ENCODE measurements at regions not wholly inside any gene's neighbourhood (a gene's known extent, or its start where the extent isn't known, plus 50 kb on each side); places are given as distances from the start of the nearest gene placed in this dataset.
"Not testable (repeated sequence)": the region's sequence is repeated elsewhere in the genome, so short reads cannot be mapped to it uniquely, and the experiment has no call there.

DNA sequence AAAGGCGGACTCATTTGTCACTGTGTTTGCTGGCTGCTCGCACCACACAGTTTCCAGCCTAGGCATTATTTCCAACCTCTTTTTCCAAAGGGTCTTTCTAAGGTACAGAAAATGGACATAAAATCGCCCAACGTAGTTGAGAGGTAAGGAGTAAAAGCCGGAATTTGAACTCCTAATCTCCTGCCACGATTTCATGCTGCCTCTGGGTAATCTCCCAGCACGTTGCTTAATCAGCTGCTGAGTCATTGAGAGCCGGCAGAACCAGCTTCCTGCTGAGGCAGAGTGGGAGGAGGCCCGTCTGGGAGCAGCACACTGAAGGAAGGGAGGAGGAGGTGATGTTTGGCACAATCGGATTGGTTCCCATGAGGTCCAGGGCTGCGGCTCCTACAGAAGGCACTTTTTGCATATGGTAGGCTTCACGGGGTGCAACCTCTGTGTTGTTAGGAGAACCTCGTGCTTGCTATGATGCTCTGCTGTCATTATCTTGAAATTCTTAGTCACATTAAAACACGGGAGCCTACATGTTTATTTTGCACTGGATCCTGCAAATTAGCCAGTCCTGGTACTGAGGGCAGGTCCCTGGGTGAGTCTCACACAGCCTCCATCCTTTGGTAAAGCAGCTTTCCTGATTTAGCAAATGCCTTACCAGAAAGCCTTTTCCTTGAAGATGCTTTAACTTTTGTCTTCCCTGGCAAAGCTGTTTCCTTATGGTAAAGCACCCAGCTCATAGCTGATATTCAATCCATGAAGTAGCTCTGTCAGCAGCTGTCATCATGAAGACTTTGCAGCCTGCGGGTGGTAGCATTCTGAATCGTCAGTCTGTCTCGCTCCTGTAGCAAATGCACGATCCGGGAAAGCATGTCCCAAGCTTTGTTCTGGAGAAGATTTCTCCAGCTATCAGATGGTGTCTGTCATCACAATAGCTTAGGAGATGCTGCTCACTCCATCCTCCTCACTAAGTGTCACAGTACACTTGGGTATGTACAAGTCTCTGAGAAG is 191.6 kb upstream of the MSX2 start:
- H3K27me3 Mint-ChIP-seq: no peaks in the 10 kb centered on the region

DNA sequence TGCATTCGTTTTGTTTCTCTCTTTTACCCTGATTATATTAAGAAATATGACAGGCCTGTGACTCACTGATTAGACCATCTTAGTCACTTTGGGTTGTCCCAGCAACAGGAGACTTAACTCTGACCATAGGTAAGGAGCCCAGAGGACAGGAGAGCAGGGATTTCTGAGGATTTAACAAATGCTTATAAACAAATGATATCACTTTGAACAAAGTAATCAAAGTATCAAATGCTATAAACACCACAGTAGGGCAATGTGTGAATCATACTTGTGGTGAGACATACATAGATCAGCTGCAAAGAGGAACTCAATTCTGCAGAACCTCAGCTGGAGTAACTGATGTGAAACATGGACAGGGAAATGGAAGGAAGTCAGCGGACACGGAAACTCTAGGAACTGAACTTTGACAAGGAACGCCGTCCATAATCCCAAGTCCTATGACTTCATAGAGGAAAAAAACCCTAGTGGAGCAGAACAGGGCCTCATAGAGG is 190.6 kb upstream of the MSX2 start:
- H3K4me1 Mint-ChIP-seq (ENCODE audit: low read depth in 2 of 2): no peaks in the 10 kb centered on the region
- H3K9me3 Mint-ChIP-seq: peaks cover 0 to 10% of the 10 kb centered on the region in 2 donors
- H3K27ac Mint-ChIP-seq: no peak overlapping the region
- DNase-seq (no peak), ATAC-seq (replicated peaks) (no peak)
- no peaks in the 10 kb centered on the region for H3K36me3 Mint-ChIP-seq (ENCODE audit: insufficient read depth)
- H3K27me3 Mint-ChIP-seq: no peaks in the 10 kb centered on the region
- no peak overlapping the region for H3K4me3 Mint-ChIP-seq

More for the DNA sequence above, 191.6 kb upstream of the MSX2 start:
- no peak for DNase-seq
- H3K4me3 Mint-ChIP-seq: no peak overlapping the region
- no peak overlapping the region for H3K27ac Mint-ChIP-seq
- H3K36me3 Mint-ChIP-seq (ENCODE audit: insufficient read depth): no peaks in the 10 kb centered on the region
- H3K4me1 Mint-ChIP-seq (ENCODE audit: low read depth in 2 of 2): no peaks in the 10 kb centered on the region
- no peak for ATAC-seq (replicated peaks)
- H3K9me3 Mint-ChIP-seq: peaks cover 0 to 10% of the 10 kb centered on the region in 2 donors

DNA sequence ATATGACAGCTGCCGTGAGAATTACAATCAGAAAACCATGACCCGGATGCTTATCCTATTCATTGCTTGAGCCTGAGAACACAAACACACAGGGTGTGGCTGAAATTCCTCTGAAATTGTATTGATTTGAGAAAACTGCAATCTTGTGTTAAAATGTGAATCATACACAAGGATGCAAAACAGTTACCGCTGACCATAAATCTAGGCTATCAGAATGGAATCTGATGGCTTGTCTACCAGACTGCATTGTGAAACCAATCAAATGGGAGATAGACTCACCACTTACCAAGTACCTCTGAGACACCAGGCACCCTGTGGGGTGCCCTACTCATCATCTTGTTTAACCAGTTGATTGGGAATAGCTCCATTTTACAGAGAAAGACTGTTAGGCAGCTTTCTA is 188.7 kb upstream of the MSX2 start:
- no peak for DNase-seq
- ATAC-seq (replicated peaks): no peak
- H3K4me1 Mint-ChIP-seq (ENCODE audit: low read depth in 2 of 2): no peaks in the 10 kb centered on the region

DNA sequence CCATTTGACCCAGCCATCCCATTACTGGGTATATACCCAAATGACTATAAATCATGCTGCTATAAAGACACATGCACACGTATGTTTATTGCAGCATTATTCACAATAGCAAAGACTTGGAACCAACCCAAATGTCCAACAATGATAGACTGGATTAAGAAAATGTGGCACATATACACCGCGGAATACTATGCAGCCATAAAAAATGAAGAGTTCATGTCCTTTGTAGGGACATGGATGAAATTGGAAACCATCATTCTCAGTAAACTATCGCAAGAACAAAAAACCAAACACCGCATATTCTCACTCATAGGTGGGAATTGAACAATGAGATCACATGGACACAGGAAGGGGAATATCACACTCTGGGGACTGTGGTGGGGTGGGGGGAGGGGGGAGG is 184.6 kb upstream of the MSX2 start:
- H3K36me3 Mint-ChIP-seq (ENCODE audit: insufficient read depth); ATAC-seq (replicated peaks); H3K9me3 Mint-ChIP-seq; H3K4me3 Mint-ChIP-seq; H3K27ac Mint-ChIP-seq; DNase-seq; H3K4me1 Mint-ChIP-seq (ENCODE audit: low read depth in 2 of 2); H3K27me3 Mint-ChIP-seq: not testable (repeated sequence)

More for the DNA sequence above, 188.7 kb upstream of the MSX2 start:
- Mint-ChIP-seq H3K27ac (no peak overlapping the region), H3K27me3 (no peaks in the 10 kb centered on the region), H3K36me3 (ENCODE audit: insufficient read depth) (no peaks in the 10 kb centered on the region), H3K4me3 (no peak overlapping the region), H3K9me3 (peaks cover 0 to 4% of the 10 kb centered on the region in 2 donors)

DNA sequence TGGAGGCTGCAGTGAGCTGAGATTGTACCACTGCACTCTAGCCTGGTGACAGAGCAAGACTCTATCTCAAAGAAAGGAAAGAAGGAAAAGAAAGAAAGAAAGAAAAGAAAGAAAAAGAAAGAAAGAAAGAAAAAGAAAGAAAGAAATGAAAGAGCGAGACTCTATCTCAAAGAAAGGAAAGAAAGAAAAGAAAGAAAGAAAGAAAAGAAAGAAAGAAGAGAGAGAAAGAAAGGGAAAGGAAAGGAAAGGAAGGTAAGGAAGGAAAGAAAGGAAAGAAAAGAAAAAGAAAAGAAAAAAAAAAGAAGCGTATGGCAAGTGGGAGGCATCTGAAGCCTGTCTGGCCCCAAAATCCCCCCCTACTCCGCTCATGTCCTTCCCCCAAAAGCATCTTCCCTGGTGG is 182.3 kb upstream of the MSX2 start:
- Mint-ChIP-seq H3K36me3 (ENCODE audit: insufficient read depth) (no peaks in the 10 kb centered on the region), H3K9me3 (no peaks in the 10 kb centered on the region), H3K27me3 (no peaks in the 10 kb centered on the region), H3K4me1 (ENCODE audit: low read depth in 2 of 2) (no peaks in the 10 kb centered on the region), H3K4me3 (no peak overlapping the region), H3K27ac (no peak overlapping the region)
- no peak for ATAC-seq (replicated peaks)
- DNase-seq: no peak

GRCh38 chr5:174542471-174542870 is 181.9 kb upstream of the MSX2 start:
- Mint-ChIP-seq H3K4me1 (ENCODE audit: low read depth in 2 of 2) (no peaks in the 10 kb centered on the region), H3K9me3 (no peaks in the 10 kb centered on the region), H3K36me3 (ENCODE audit: insufficient read depth) (no peaks in the 10 kb centered on the region), H3K27me3 (no peaks in the 10 kb centered on the region), H3K4me3 (no peak overlapping the region), H3K27ac (no peak overlapping the region)
- ATAC-seq (replicated peaks) (no peak), DNase-seq (no peak)

DNA sequence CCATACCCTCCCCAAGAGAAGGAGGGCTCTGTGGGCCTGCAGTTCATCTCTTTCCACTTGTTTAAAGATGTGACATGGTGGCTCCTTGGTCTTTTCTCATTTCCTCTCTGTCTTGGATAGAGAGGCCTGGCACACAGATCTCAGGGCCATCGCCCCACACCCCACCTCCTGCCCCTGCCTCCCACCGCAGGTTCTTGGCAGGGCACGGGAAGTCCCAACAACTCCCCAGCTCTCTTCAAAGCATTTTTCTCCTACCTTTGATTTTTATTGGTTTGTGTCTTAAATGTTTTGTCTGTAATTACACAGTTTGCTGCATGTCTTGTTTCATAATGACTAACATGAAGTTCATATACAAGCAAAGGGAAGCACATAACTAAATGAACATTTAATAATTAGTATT is 178.5 kb upstream of the MSX2 start:
- ATAC-seq (replicated peaks): no peak
- Mint-ChIP-seq H3K9me3 (peaks cover 0 to 5% of the 10 kb centered on the region in 2 donors), H3K36me3 (ENCODE audit: insufficient read depth) (no peaks in the 10 kb centered on the region), H3K4me1 (ENCODE audit: low read depth in 2 of 2) (no peaks in the 10 kb centered on the region), H3K27me3 (peaks cover 0 to 5% of the 10 kb centered on the region in 2 donors), H3K27ac (no peak overlapping the region), H3K4me3 (no peak overlapping the region)
- DNase-seq: no peak

DNA sequence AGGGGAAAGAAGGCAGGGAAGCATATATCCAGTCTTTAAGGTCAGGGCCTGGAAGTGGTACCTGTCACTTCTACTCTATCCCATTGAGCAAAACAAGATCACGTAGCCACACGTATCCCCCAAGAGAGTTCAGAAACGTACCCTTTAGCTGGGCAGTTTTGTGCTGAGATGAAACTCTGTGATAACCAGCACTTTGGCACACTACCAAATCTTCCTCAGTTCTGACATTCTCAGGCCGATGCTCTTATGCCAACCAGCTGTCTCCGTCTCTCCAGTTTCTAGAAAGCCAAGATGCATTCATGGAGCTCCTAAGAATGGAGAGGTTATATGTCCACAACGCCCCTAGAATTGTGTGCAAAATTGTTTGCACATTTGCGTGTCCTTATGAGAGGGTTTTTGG is 176.6 kb upstream of the MSX2 start:
- H3K9me3 Mint-ChIP-seq: peaks cover 1 to 8% of the 10 kb centered on the region in 2 donors
- no peak for ATAC-seq (replicated peaks)
- no peak overlapping the region for H3K27ac Mint-ChIP-seq
- H3K4me3 Mint-ChIP-seq: no peak overlapping the region
- H3K27me3 Mint-ChIP-seq: peaks cover 0 to 9% of the 10 kb centered on the region in 2 donors
- no peaks in the 10 kb centered on the region for H3K4me1 Mint-ChIP-seq (ENCODE audit: low read depth in 2 of 2)
- DNase-seq: no peak
- no peaks in the 10 kb centered on the region for H3K36me3 Mint-ChIP-seq (ENCODE audit: insufficient read depth)

DNA sequence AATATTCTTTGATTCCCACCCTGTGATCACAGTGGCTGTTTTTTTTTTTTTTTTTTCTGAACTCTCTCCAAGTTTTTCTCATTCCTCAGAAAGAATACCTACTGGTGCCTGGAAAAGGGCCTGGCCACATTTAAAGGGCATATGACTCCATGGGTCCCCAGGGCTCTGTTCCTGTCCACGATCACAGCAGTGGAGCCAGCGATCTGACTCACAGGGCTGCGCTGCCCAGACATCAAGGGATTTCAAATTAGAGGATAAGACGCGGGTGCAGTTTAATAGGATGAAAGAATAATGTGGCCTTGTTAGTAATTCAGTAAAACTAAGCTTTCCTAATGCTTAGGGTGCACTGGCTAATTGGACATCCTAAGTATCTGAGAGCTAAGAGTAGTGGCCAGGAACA is 175.1 kb upstream of the MSX2 start:
- H3K27me3 Mint-ChIP-seq: peaks cover 0 to 9% of the 10 kb centered on the region in 2 donors
- H3K9me3 Mint-ChIP-seq: peaks cover 1 to 8% of the 10 kb centered on the region in 2 donors
- ATAC-seq (replicated peaks): no peak
- H3K4me1 Mint-ChIP-seq (ENCODE audit: low read depth in 2 of 2): no peaks in the 10 kb centered on the region
- DNase-seq: no peak
- no peak overlapping the region for H3K27ac Mint-ChIP-seq
- no peak overlapping the region for H3K4me3 Mint-ChIP-seq
- no peaks in the 10 kb centered on the region for H3K36me3 Mint-ChIP-seq (ENCODE audit: insufficient read depth)

GRCh38 chr5:174550026-174550425 is 174.4 kb upstream of the MSX2 start:
- Mint-ChIP-seq H3K36me3 (ENCODE audit: insufficient read depth) (no peaks in the 10 kb centered on the region), H3K27ac (no peak overlapping the region), H3K4me1 (ENCODE audit: low read depth in 2 of 2) (no peaks in the 10 kb centered on the region), H3K9me3 (peaks cover 1 to 8% of the 10 kb centered on the region in 2 donors), H3K27me3 (peaks cover 0 to 9% of the 10 kb centered on the region in 2 donors), H3K4me3 (no peak overlapping the region)
- no peak for DNase-seq
- ATAC-seq (replicated peaks): no peak

- DNase-seq: no peak
- no peaks in the 10 kb centered on the region for H3K36me3 Mint-ChIP-seq (ENCODE audit: insufficient read depth)
- no peak overlapping the region for H3K27ac Mint-ChIP-seq
- H3K4me1 Mint-ChIP-seq (ENCODE audit: low read depth in 2 of 2): no peaks in the 10 kb centered on the region
- no peak overlapping the region for H3K4me3 Mint-ChIP-seq
- H3K9me3 Mint-ChIP-seq: peaks cover 10 to 20% of the 10 kb centered on the region in 2 donors
- H3K27me3 Mint-ChIP-seq: peaks cover 0 to 9% of the 10 kb centered on the region in 2 donors
- no peak for ATAC-seq (replicated peaks)
Observed at GRCh38 chr5:174552428-174552827, 172.0 kb upstream of the MSX2 start.

DNA sequence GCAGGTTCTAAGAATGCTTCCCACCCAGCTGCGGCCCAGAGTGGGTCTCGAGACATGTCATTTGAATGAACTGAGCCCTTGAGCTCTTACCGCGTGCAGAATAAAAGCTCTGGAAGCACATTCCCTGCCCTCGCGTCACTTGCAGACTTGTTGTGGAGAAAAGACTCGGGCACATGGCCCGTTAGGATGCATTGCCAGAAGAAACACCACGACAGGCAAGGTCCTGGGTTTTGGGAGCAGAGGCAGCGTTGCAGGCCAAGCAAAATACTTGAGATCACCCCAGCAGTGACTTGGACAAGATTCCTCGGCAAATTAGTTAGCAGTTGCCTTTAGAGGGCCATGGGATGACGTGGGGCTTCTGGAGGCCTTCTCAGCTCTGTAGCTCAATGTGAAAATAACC is 170.8 kb upstream of the MSX2 start:
- H3K36me3 Mint-ChIP-seq (ENCODE audit: insufficient read depth): no peaks in the 10 kb centered on the region
- peaks cover 0 to 9% of the 10 kb centered on the region in 2 donors for H3K27me3 Mint-ChIP-seq
- H3K9me3 Mint-ChIP-seq: peaks cover 10 to 20% of the 10 kb centered on the region in 2 donors
- H3K4me3 Mint-ChIP-seq: no peak overlapping the region
- ATAC-seq (replicated peaks) (no peak), DNase-seq (no peak)
- H3K4me1 Mint-ChIP-seq (ENCODE audit: low read depth in 2 of 2): no peaks in the 10 kb centered on the region
- H3K27ac Mint-ChIP-seq: no peak overlapping the region

DNA sequence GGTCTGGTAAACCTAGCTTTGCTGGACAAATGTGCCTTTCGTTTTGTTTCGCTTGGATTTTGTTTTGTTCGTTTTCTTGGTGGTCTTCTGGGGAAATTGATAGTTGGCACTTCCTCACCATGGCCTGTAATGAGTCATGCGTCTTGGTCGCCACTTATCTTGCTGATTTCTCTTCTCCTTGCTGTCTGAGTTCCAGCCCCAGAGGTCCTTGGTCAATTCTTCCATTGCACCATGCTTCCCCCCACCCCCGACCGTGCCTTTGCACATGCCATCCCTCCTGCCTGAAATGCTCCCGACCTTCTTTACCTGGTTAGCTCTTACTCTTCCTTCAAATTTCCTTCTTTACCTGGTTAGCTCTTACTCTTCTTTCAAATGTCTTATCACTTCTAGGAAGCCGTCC is 168.7 kb upstream of the MSX2 start:
- no peak overlapping the region for H3K27ac Mint-ChIP-seq
- H3K4me3 Mint-ChIP-seq: no peak overlapping the region
- H3K36me3 Mint-ChIP-seq (ENCODE audit: insufficient read depth): no peaks in the 10 kb centered on the region
- H3K27me3 Mint-ChIP-seq: peaks cover 0 to 6% of the 10 kb centered on the region in 2 donors
- no peak for DNase-seq
- no peak for ATAC-seq (replicated peaks)
- H3K9me3 Mint-ChIP-seq: peaks cover 10 to 17% of the 10 kb centered on the region in 2 donors
- no peaks in the 10 kb centered on the region for H3K4me1 Mint-ChIP-seq (ENCODE audit: low read depth in 2 of 2)

DNA sequence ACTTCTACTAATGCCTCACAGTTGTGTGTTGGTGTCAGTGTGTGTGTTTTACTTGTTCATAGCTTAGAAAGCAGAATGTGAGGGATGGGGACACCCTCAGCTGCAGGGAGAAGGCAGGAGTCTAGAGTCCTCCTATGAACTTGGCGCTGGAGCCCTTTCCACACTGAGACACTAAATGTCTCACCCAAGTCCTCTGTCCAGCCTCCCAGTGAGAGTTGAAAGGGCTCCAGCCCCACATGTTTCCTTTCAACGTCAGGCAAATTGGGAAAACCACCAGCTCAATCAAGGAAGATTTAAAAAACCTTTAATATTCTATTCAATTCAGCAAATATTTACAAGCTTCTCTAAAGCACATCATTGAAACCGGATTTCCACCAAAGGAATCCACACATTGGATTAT is 167.6 kb upstream of the MSX2 start:
- no peak for DNase-seq
- H3K9me3 Mint-ChIP-seq: peaks cover 11% of the 10 kb centered on the region in 2 donors
- ATAC-seq (replicated peaks): no peak
- H3K4me3 Mint-ChIP-seq: no peak overlapping the region
- no peak overlapping the region for H3K27ac Mint-ChIP-seq
- H3K36me3 Mint-ChIP-seq (ENCODE audit: insufficient read depth): no peaks in the 10 kb centered on the region
- no peaks in the 10 kb centered on the region for H3K27me3 Mint-ChIP-seq
- H3K4me1 Mint-ChIP-seq (ENCODE audit: low read depth in 2 of 2): no peaks in the 10 kb centered on the region
